ENCODE measurements at regions not wholly inside any gene's neighbourhood (a gene's known extent, or its start where the extent isn't known, plus 50 kb on each side); places are given as distances from the start of the nearest gene placed in this dataset.
"Not testable (repeated sequence)": the region's sequence is repeated elsewhere in the genome, so short reads cannot be mapped to it uniquely, and the experiment has no call there.

GRCh38 chr4:9611101-9611500, 166.9 kb downstream of the DEFB131A start:
- Histone ChIP-seq H4K91ac (ENCODE audit: insufficient read length, low read depth, low read length) (no peak overlapping the region), H2BK20ac (ENCODE audit: low read depth, low read length, poor library complexity, severe bottlenecking) (no peak overlapping the region), H3K4me2 (ENCODE audit: insufficient read depth, insufficient read length, low read length) (no peak overlapping the region), H3K18ac (ENCODE audit: insufficient read length, low read depth, low read length) (no peak overlapping the region), H2BK12ac (ENCODE audit: insufficient read length, low read depth, low read length) (no peak overlapping the region), H3K79me1 (ENCODE audit: insufficient read depth, low read depth, low read length, poor library complexity, severe bottlenecking) (no peaks in the 10 kb centered on the region), H2BK120ac (ENCODE audit: low read depth, low read length, poor library complexity, severe bottlenecking) (no peak overlapping the region), H3K27me3 (ENCODE audit: insufficient read depth, low read length) (no peaks in the 10 kb centered on the region), H3K9ac (ENCODE audit: extremely low read depth, insufficient read length, low read length) (no peak overlapping the region), H2BK15ac (ENCODE audit: low read depth, low read length) (no peak overlapping the region), H3K14ac (ENCODE audit: insufficient read depth, low read length) (no peak overlapping the region), H4K5ac (ENCODE audit: insufficient read length, low read depth, low read length) (no peak overlapping the region), H3K27ac (ENCODE audit: insufficient read length, low read depth, low read length) (no peak overlapping the region), H4K20me1 (ENCODE audit: control insufficient read depth, insufficient read depth, insufficient read length) (no peaks in the 10 kb centered on the region), H3K79me2 (ENCODE audit: insufficient read depth, low read length) (no peaks in the 10 kb centered on the region), H4K8ac (replicated peaks; ENCODE audit: insufficient read length, low read depth, low read length) (no peak overlapping the region), H2AFZ (ENCODE audit: low read length) (no peak overlapping the region), H3K9me3 (ENCODE audit: control insufficient read depth, low read depth, low read length) (no peaks in the 10 kb centered on the region), H3K56ac (ENCODE audit: insufficient read length, low read depth, low read length) (no peak overlapping the region), H3K23ac (ENCODE audit: insufficient read length, low read depth, low read length) (no peak overlapping the region), H2AK5ac (ENCODE audit: insufficient read length, low read length) (no peak overlapping the region), H3T11ph (ENCODE audit: low read length) (no peak overlapping the region), H3K4me1 (ENCODE audit: insufficient read depth, low read length) (no peaks in the 10 kb centered on the region), H3K4ac (ENCODE audit: low read depth, low read length) (no peak overlapping the region), H2BK5ac (ENCODE audit: insufficient read length, low read length) (no peak overlapping the region), H3K23me2 (ENCODE audit: insufficient read length, low read depth, low read length, poor library complexity, severe bottlenecking) (no peaks in the 10 kb centered on the region)
- Mint-ChIP-seq H3K27ac (no peak overlapping the region; a peak in 1 of 7 replicates), H3K36me3 (ENCODE audit: insufficient read depth in 1 of 3, low read depth in 3 of 3) (peaks cover 5 to 16% (median 7%) of the 10 kb centered on the region in 3 experiments; a peak in 5 of 7 replicates), H3K4me1 (peaks cover 8% of the 10 kb centered on the region in 2 experiments), H3K27me3 (ENCODE audit: low read depth) (peaks cover 2% of the 10 kb centered on the region; the same call in 1 of the 2 replicates), H3K9me3 (peaks cover 0 to 4% of the 10 kb centered on the region in 2 experiments; a peak in 1 of 5 replicates), H3K4me3 (no peak overlapping the region)
- no peak for DNase-seq
- no peak for TF ChIP-seq CTCF (conservative IDR thresholded peaks at IDR 0.05)
- no CpG with 5 or more reads among the region's 3 CpGs for WGBS (ENCODE audit: extremely low coverage, insufficient read length, low lambda C conversion rate)

- not testable (repeated sequence) for H3K36me3 Mint-ChIP-seq (ENCODE audit: insufficient read depth in 1 of 3, low read depth in 3 of 3); H4K91ac ChIP-seq (ENCODE audit: insufficient read length, low read depth, low read length); H3K4ac ChIP-seq (ENCODE audit: low read depth, low read length); H3K23ac ChIP-seq (ENCODE audit: insufficient read length, low read depth, low read length); H2AFZ ChIP-seq (ENCODE audit: low read length); H4K8ac ChIP-seq (replicated peaks; ENCODE audit: insufficient read length, low read depth, low read length); H3K79me1 ChIP-seq (ENCODE audit: insufficient read depth, low read depth, low read length, poor library complexity, severe bottlenecking); H3K9me3 Mint-ChIP-seq; H3K56ac ChIP-seq (ENCODE audit: insufficient read length, low read depth, low read length); H3K18ac ChIP-seq (ENCODE audit: insufficient read length, low read depth, low read length); H3K27ac ChIP-seq (ENCODE audit: insufficient read length, low read depth, low read length); H3K4me2 ChIP-seq (ENCODE audit: insufficient read depth, insufficient read length, low read length); H3K9me3 ChIP-seq (ENCODE audit: control insufficient read depth, low read depth, low read length); H2BK12ac ChIP-seq (ENCODE audit: insufficient read length, low read depth, low read length); H3K14ac ChIP-seq (ENCODE audit: insufficient read depth, low read length); H3K4me3 Mint-ChIP-seq; H3K4me1 ChIP-seq (ENCODE audit: insufficient read depth, low read length); H2BK15ac ChIP-seq (ENCODE audit: low read depth, low read length); H4K20me1 ChIP-seq (ENCODE audit: control insufficient read depth, insufficient read depth, insufficient read length); H3K27ac Mint-ChIP-seq; DNase-seq; H2AK5ac ChIP-seq (ENCODE audit: insufficient read length, low read length); H2BK5ac ChIP-seq (ENCODE audit: insufficient read length, low read length); H3K23me2 ChIP-seq (ENCODE audit: insufficient read length, low read depth, low read length, poor library complexity, severe bottlenecking); H2BK120ac ChIP-seq (ENCODE audit: low read depth, low read length, poor library complexity, severe bottlenecking); H3K79me2 ChIP-seq (ENCODE audit: insufficient read depth, low read length); H3K27me3 ChIP-seq (ENCODE audit: insufficient read depth, low read length); H3T11ph ChIP-seq (ENCODE audit: low read length); H3K27me3 Mint-ChIP-seq (ENCODE audit: low read depth); H2BK20ac ChIP-seq (ENCODE audit: low read depth, low read length, poor library complexity, severe bottlenecking); H4K5ac ChIP-seq (ENCODE audit: insufficient read length, low read depth, low read length); H3K9ac ChIP-seq (ENCODE audit: extremely low read depth, insufficient read length, low read length)
- no CpG with 5 or more reads among the region's 3 CpGs for WGBS (ENCODE audit: extremely low coverage, insufficient read length, low lambda C conversion rate)
- peaks cover 16 to 20% of the 10 kb centered on the region in 2 experiments for H3K4me1 Mint-ChIP-seq
These were observed 145.0 kb upstream of the DRD5 start for GRCh38 chr4:9636411-9636810.

Measured in H9 (cell line).